Muscle of leg (tissue), 3 donors: ENCODE measurements at regions not wholly inside any gene's neighbourhood (a gene's known extent, or its start where the extent isn't known, plus 50 kb on each side); places are given as distances from the start of the nearest gene placed in this dataset.
A peak's percentile ranks its signal among the peaks of the same experiment; 100 is the strongest.

Experiments used
- DNase-seq: peaks from one replicate; pipeline ENCODE4 v3.0.0; 2013
- H3K27ac ChIP-seq: one replicate; pipeline ENCODE4 v1.5.1; 2013; ENCODE audit warnings: mild to moderate bottlenecking, low read length, control low read depth
- H3K27me3 ChIP-seq: one replicate; pipeline ENCODE4 v1.6.1; 2013; ENCODE audit warnings: low read length; ENCODE audit not compliant: control insufficient read depth, insufficient read depth
- H3K36me3 ChIP-seq: one replicate; pipeline ENCODE4 v1.6.1; 2013; ENCODE audit warnings: low read length; ENCODE audit not compliant: control insufficient read depth, insufficient read depth
- H3K4me1 ChIP-seq: one replicate; pipeline ENCODE4 v1.6.1; 2013; ENCODE audit warnings: low read length; ENCODE audit not compliant: control insufficient read depth, insufficient read depth
- H3K4me3 ChIP-seq: one replicate; pipeline ENCODE4 v1.5.1; 2013; ENCODE audit warnings: low read length, control low read depth
- H3K9me3 ChIP-seq: replicated peaks from 2 replicates; pipeline ENCODE4 v1.6.1; 2013; ENCODE audit warnings: low read depth, low read length; ENCODE audit not compliant: control insufficient read depth
- WGBS: methylation state at CpG from one replicate; pipeline ENCODE4 v1.1.5; 2013; ENCODE audit warnings: missing lambda C conversion rate; ENCODE audit not compliant: insufficient coverage; 5-methylcytosine and 5-hydroxymethylcytosine counted together

- Histone ChIP-seq H3K27ac (no peak overlapping the region), H3K36me3 (no peaks in the 10 kb centered on the region), H3K4me3 (no peak overlapping the region), H3K27me3 (peaks cover 4% of the 10 kb centered on the region), H3K9me3 (no peaks in the 10 kb centered on the region), H3K4me1 (no peaks in the 10 kb centered on the region)
- WGBS: 89% methylated on average over 1 of the region's 5 CpGs
- no peak for DNase-seq
Measured at GRCh38 chr15:94579286-94579685, 347.9 kb downstream of the MCTP2 start.

- no peak overlapping the region for H3K27ac ChIP-seq
- H3K4me3 ChIP-seq: no peak overlapping the region
- peaks cover 3% of the 10 kb centered on the region for H3K4me1 ChIP-seq
- no peaks in the 10 kb centered on the region for H3K36me3 ChIP-seq
- peaks cover 4% of the 10 kb centered on the region for H3K27me3 ChIP-seq
- no peak for DNase-seq
- H3K9me3 ChIP-seq: no peaks in the 10 kb centered on the region
- WGBS: 43% methylated on average over 7 of the region's 12 CpGs
Measured at GRCh38 chr15:94580211-94580885, 349.0 kb downstream of the MCTP2 start.

- WGBS: no CpG with 5 or more reads among the region's 3 CpGs
- H3K36me3 ChIP-seq: no peaks in the 10 kb centered on the region
- H3K27ac ChIP-seq: no peak overlapping the region
- H3K4me1 ChIP-seq: peaks cover 3% of the 10 kb centered on the region
- no peak overlapping the region for H3K4me3 ChIP-seq
- peaks cover 4% of the 10 kb centered on the region for H3K27me3 ChIP-seq
- H3K9me3 ChIP-seq: no peaks in the 10 kb centered on the region
- DNase-seq: peak; percentile 49
Measured at GRCh38 chr15:94582368-94582767, 351.0 kb downstream of the MCTP2 start.

- no CpG with 5 or more reads among the region's 11 CpGs for WGBS
- Histone ChIP-seq H3K4me3 (no peak overlapping the region), H3K27me3 (no peaks in the 10 kb centered on the region), H3K4me1 (peaks cover 3% of the 10 kb centered on the region), H3K36me3 (no peaks in the 10 kb centered on the region), H3K27ac (no peak overlapping the region), H3K9me3 (no peaks in the 10 kb centered on the region)
- peak; percentile 40 for DNase-seq
Measured at GRCh38 chr15:94584833-94585244, 353.5 kb downstream of the MCTP2 start.

- no CpG with 5 or more reads among the region's 3 CpGs for WGBS
- H3K27ac ChIP-seq: no peak overlapping the region
- DNase-seq: no peak
- no peaks in the 10 kb centered on the region for H3K27me3 ChIP-seq
- H3K4me1 ChIP-seq: peaks cover 3% of the 10 kb centered on the region
- H3K36me3 ChIP-seq: no peaks in the 10 kb centered on the region
- no peak overlapping the region for H3K4me3 ChIP-seq
- H3K9me3 ChIP-seq: no peaks in the 10 kb centered on the region
Measured at GRCh38 chr15:94586099-94586498, 354.7 kb downstream of the MCTP2 start.

- Histone ChIP-seq H3K4me1 (peaks cover 3% of the 10 kb centered on the region), H3K36me3 (no peaks in the 10 kb centered on the region), H3K9me3 (no peaks in the 10 kb centered on the region), H3K4me3 (no peak overlapping the region), H3K27ac (no peak overlapping the region), H3K27me3 (no peaks in the 10 kb centered on the region)
- DNase-seq: no peak
- WGBS: 100% methylated on average over 2 of the region's 2 CpGs
Measured at GRCh38 chr15:94587113-94587512, 355.8 kb downstream of the MCTP2 start.

GRCh38 chr15:94588993-94589392, 357.6 kb downstream of the MCTP2 start:
- no peaks in the 10 kb centered on the region for H3K36me3 ChIP-seq
- no peaks in the 10 kb centered on the region for H3K9me3 ChIP-seq
- H3K4me1 ChIP-seq: peaks cover 3% of the 10 kb centered on the region
- no peak overlapping the region for H3K4me3 ChIP-seq
- WGBS: 80% methylated on average over 1 of the region's 4 CpGs
- DNase-seq: no peak
- H3K27me3 ChIP-seq: no peaks in the 10 kb centered on the region
- no peak overlapping the region for H3K27ac ChIP-seq

- no peak for DNase-seq
- Histone ChIP-seq H3K4me1 (no peaks in the 10 kb centered on the region), H3K27ac (no peak overlapping the region), H3K4me3 (no peak overlapping the region), H3K36me3 (no peaks in the 10 kb centered on the region), H3K27me3 (no peaks in the 10 kb centered on the region), H3K9me3 (no peaks in the 10 kb centered on the region)
Measured at GRCh38 chr15:94592495-94592894, 361.1 kb downstream of the MCTP2 start.

- H3K27me3 ChIP-seq: no peaks in the 10 kb centered on the region
- no peak overlapping the region for H3K4me3 ChIP-seq
- no peaks in the 10 kb centered on the region for H3K4me1 ChIP-seq
- peak; percentile 19 for DNase-seq
- WGBS: no CpG with 5 or more reads among the region's 1 CpG
- no peak overlapping the region for H3K27ac ChIP-seq
- H3K36me3 ChIP-seq: no peaks in the 10 kb centered on the region
- H3K9me3 ChIP-seq: no peaks in the 10 kb centered on the region
Measured at GRCh38 chr15:94596707-94597106, 365.3 kb downstream of the MCTP2 start.

- DNase-seq: no peak
- WGBS: 23% methylated on average over 4 of the region's 8 CpGs
- H3K4me1 ChIP-seq: no peaks in the 10 kb centered on the region
Measured at GRCh38 chr15:94600505-94600904, 369.1 kb downstream of the MCTP2 start.

More at GRCh38 chr15:94600505-94600904, 369.1 kb downstream of the MCTP2 start:
- Histone ChIP-seq H3K27me3 (no peaks in the 10 kb centered on the region), H3K4me3 (no peak overlapping the region), H3K27ac (no peak overlapping the region), H3K9me3 (no peaks in the 10 kb centered on the region), H3K36me3 (no peaks in the 10 kb centered on the region)
